CD14-positive monocyte (primary cell): ENCODE measurements at regions not wholly inside any gene's neighbourhood (a gene's known extent, or its start where the extent isn't known, plus 50 kb on each side); places are given as distances from the start of the nearest gene placed in this dataset.

ENCODE experiments used
- DNase-seq, 3 donors: peaks; one replicate each; pipeline ENCODE4 v3.0.0-alpha.2; 2011 to 2022
- H2AFZ ChIP-seq: 2 replicates; pipeline ENCODE4 v1.6.0; 2012; ENCODE audit warnings: mild to moderate bottlenecking, low read depth, low read length, inconsistent platforms; ENCODE audit not compliant: insufficient read depth, poor library complexity, severe bottlenecking
- H3K27ac ChIP-seq, 2 donors: 1 replicate in 1 of 2; 2 replicates in 1 of 2; pipeline ENCODE4 v1.5.1; 2012 to 2013; ENCODE audit warnings: low read length in 2 of 2, control low read depth in 1 of 2, inconsistent platforms in 1 of 2, low read depth in 1 of 2, mild to moderate bottlenecking in 1 of 2
- H3K27me3 ChIP-seq, 2 donors: one replicate each; pipeline versions ENCODE4 v1.6.0 to v1.6.1; 2011 to 2013; ENCODE audit warnings: low read length in 2 of 2; ENCODE audit not compliant: control insufficient read depth in 2 of 2, insufficient read depth in 2 of 2
- H3K36me3 ChIP-seq, 2 donors: replicated peaks in 1 of 2; 1 replicate in 1 of 2; 2 replicates in 1 of 2; pipeline versions ENCODE4 v1.5.1 to v1.6.1; 2012 to 2013; ENCODE audit warnings: low read length in 2 of 2, control low read depth in 1 of 2, inconsistent platforms in 1 of 2, mild to moderate bottlenecking in 1 of 2; ENCODE audit not compliant: insufficient read depth in 2 of 2, control insufficient read depth in 1 of 2
- H3K4me1 ChIP-seq, 2 donors: 1 replicate in 1 of 2; 2 replicates in 1 of 2; pipeline versions ENCODE4 v1.5.1 to v1.6.1; 2012 to 2013; ENCODE audit warnings: low read length in 2 of 2, control low read depth in 1 of 2, inconsistent platforms in 1 of 2, mild to moderate bottlenecking in 1 of 2, moderate library complexity in 1 of 2; ENCODE audit not compliant: insufficient read depth in 2 of 2, control insufficient read depth in 1 of 2
- H3K4me2 ChIP-seq: replicated peaks from 2 replicates; pipeline ENCODE3; 2012; ENCODE audit warnings: low read length, moderate library complexity, mild to moderate bottlenecking; ENCODE audit not compliant: poor library complexity, severe bottlenecking; ENCODE audit errors: extremely low read depth
- H3K4me3 ChIP-seq, 3 experiments: fragments of 200-600 bp in 1 of 3; sonication (generic) in 1 of 3; replicated peaks in 1 of 3; 1 replicate in 2 of 3; 2 replicates in 1 of 3; pipeline ENCODE4 v1.5.1; 2011 to 2013; ENCODE audit warnings: low read length in 3 of 3, mild to moderate bottlenecking in 3 of 3, control low read depth in 2 of 3, low read depth in 2 of 3, inconsistent platforms in 1 of 3, moderate library complexity in 1 of 3
- H3K79me2 ChIP-seq: 2 replicates; pipeline ENCODE4 v1.6.0; 2012; ENCODE audit warnings: mild to moderate bottlenecking, control low read depth, inconsistent platforms, low read length, moderate library complexity; ENCODE audit not compliant: insufficient read depth
- H3K9ac ChIP-seq: 2 replicates; pipeline ENCODE4 v1.6.0; 2017; ENCODE audit warnings: low read length, mild to moderate bottlenecking; ENCODE audit not compliant: insufficient read depth, poor library complexity, severe bottlenecking
- H3K9me3 ChIP-seq, 2 donors: replicated peaks in 1 of 2; 1 replicate in 1 of 2; 2 replicates in 1 of 2; pipeline versions ENCODE4 v1.5.1 to v1.6.1; 2012 to 2013; ENCODE audit warnings: low read length in 2 of 2, control low read depth in 1 of 2; ENCODE audit not compliant: control insufficient read depth in 1 of 2, insufficient read depth in 1 of 2
- H4K20me1 ChIP-seq: 2 replicates; pipeline ENCODE4 v1.6.0; 2012; ENCODE audit warnings: mild to moderate bottlenecking, low read length, control low read depth, moderate library complexity; ENCODE audit not compliant: insufficient read depth
- H3K27ac Mint-ChIP-seq, 7 donors: one replicate each; pipeline ENCODE4 v1.8.0; 2020; ENCODE audit warnings: mild to moderate bottlenecking in 7 of 7, mixed read lengths in 7 of 7, moderate library complexity in 6 of 7, inconsistent platforms in 2 of 7
- H3K27me3 Mint-ChIP-seq, 3 donors: one replicate each; pipeline ENCODE4 v1.8.0; 2021 to 2022; ENCODE audit warnings: low read depth in 3 of 3, mild to moderate bottlenecking in 3 of 3, mixed read lengths in 3 of 3, moderate library complexity in 3 of 3, inconsistent platforms in 1 of 3
- H3K36me3 Mint-ChIP-seq, 2 donors: one replicate each; pipeline ENCODE4 v1.8.0; 2020; ENCODE audit warnings: mixed read lengths in 2 of 2, inconsistent platforms in 1 of 2, mild to moderate bottlenecking in 1 of 2
- H3K4me1 Mint-ChIP-seq: one replicate; pipeline ENCODE4 v1.8.0; 2020; ENCODE audit warnings: mild to moderate bottlenecking, mixed read lengths
- H3K4me3 Mint-ChIP-seq, 2 donors: one replicate each; pipeline ENCODE4 v1.8.0; 2020; ENCODE audit warnings: mild to moderate bottlenecking in 2 of 2, mixed read lengths in 2 of 2, moderate library complexity in 1 of 2
- H3K9me3 Mint-ChIP-seq, 7 donors: one replicate each; pipeline ENCODE4 v1.8.0; 2020 to 2022; ENCODE audit warnings: mixed read lengths in 7 of 7, mild to moderate bottlenecking in 6 of 7, moderate library complexity in 6 of 7, inconsistent platforms in 2 of 7
- WGBS: methylation state at CpG from one replicate; pipeline ENCODE4 v1.1.5; 2013; ENCODE audit warnings: missing lambda C conversion rate; ENCODE audit not compliant: insufficient coverage; 5-methylcytosine and 5-hydroxymethylcytosine counted together
- intact Hi-C, 2 donors: fragments of 100-400 bp; cut with micrococcal nuclease; formaldehyde crosslinking; loops; one replicate each; pipeline versions ENCODE4 v1.15.0 to v1.15.1; 2023
- TF ChIP-seq, protein P1 (sequence below): fragments of 200-600 bp; IDR thresholded peaks from one replicate; pipeline ENCODE4 v1.8.0; 2022; ENCODE audit warnings: antibody characterized with exemption, mild to moderate bottlenecking

DNA sequence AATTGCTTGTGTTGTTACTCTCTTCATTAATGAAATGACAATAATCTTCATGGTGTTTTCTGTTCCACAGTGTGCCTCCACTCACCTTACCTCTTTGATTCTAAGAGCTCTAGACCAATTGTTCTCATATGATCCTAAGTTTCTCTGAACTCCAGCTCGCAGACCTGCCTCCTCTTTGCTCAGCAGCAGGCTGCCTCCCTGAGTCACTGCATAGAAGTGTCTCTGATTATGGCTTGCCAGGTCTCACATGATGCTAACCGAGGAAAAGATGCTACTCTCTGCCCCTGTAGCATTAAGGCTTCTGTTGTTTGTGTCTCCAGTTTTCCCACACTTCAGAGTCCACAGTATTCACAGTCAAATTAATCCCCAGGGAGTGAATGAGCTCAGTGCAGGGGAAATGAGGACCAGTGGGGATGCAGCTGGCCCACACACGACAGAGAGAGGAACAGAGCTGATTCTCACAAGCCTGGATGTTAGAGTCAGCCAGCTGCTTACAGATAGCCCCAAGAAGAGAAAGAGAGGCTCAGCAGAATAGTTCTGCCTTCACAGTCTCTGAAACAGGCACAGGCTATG, 145.9 kb upstream of the EGR2 start:
- H3K4me3 ChIP-seq = no peak overlapping the region
- no peaks in the 10 kb centered on the region for H4K20me1 ChIP-seq
- no peaks in the 10 kb centered on the region for H3K36me3 Mint-ChIP-seq
- no peak overlapping the region for H3K4me2 ChIP-seq
- H3K27me3 Mint-ChIP-seq = peaks cover 3 to 14% (median 5%) of the 10 kb centered on the region in 3 donors
- no peaks in the 10 kb centered on the region for H3K36me3 ChIP-seq
- no peak overlapping the region for H3K4me3 Mint-ChIP-seq
- peaks cover 0 to 13% (median 3%) of the 10 kb centered on the region in 7 donors for H3K9me3 Mint-ChIP-seq
- H3K27me3 ChIP-seq = no peaks in the 10 kb centered on the region
- H2AFZ ChIP-seq = no peak overlapping the region
- no peaks in the 10 kb centered on the region for H3K4me1 Mint-ChIP-seq
- no peak overlapping the region for H3K9ac ChIP-seq
- peaks cover 0 to 4% of the 10 kb centered on the region in 2 donors for H3K9me3 ChIP-seq
- peak overlapping the region in 1 of 7 donors; percentile 70 for H3K27ac Mint-ChIP-seq
- TF ChIP-seq, protein P1, sequence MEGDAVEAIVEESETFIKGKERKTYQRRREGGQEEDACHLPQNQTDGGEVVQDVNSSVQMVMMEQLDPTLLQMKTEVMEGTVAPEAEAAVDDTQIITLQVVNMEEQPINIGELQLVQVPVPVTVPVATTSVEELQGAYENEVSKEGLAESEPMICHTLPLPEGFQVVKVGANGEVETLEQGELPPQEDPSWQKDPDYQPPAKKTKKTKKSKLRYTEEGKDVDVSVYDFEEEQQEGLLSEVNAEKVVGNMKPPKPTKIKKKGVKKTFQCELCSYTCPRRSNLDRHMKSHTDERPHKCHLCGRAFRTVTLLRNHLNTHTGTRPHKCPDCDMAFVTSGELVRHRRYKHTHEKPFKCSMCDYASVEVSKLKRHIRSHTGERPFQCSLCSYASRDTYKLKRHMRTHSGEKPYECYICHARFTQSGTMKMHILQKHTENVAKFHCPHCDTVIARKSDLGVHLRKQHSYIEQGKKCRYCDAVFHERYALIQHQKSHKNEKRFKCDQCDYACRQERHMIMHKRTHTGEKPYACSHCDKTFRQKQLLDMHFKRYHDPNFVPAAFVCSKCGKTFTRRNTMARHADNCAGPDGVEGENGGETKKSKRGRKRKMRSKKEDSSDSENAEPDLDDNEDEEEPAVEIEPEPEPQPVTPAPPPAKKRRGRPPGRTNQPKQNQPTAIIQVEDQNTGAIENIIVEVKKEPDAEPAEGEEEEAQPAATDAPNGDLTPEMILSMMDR = no peak
- no peak overlapping the region for H3K27ac ChIP-seq
- DNase-seq = no peak
- WGBS = 94% methylated on average over 3 of the region's 3 CpGs
- H3K4me1 ChIP-seq = no peaks in the 10 kb centered on the region
- intact Hi-C loops = no loop called here
- no peaks in the 10 kb centered on the region for H3K79me2 ChIP-seq

DNA sequence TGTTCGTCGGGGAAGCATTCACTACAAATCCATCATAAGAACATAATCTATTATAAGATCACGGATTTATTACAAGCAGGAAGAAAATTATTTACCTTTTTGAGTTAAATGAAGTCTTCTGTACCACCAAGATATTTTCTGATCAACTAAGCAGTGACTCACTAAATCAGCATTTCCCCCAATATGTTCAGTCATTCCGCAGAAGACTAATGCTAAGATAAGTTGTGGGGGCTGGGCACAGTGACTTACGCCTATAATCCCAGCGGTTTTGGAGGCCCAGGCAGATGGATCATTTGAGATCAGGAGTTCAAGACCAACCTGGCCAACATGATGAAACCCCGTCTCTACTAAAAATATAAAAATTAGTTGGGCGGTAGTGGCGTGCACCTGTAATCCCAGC, 144.2 kb upstream of the EGR2 start:
- DNase-seq = no peak
- Histone ChIP-seq H3K27me3 (no peaks in the 10 kb centered on the region), H2AFZ (no peak overlapping the region), H3K79me2 (no peaks in the 10 kb centered on the region), H3K9ac (no peak overlapping the region), H3K4me2 (no peak overlapping the region), H3K36me3 (no peaks in the 10 kb centered on the region), H3K27ac (no peak overlapping the region), H3K4me3 (no peak overlapping the region), H3K4me1 (no peaks in the 10 kb centered on the region), H3K9me3 (peaks cover 0 to 4% of the 10 kb centered on the region in 2 donors), H4K20me1 (no peaks in the 10 kb centered on the region)
- Mint-ChIP-seq H3K27ac (no peak overlapping the region), H3K4me3 (no peak overlapping the region), H3K4me1 (no peaks in the 10 kb centered on the region), H3K9me3 (peaks cover 0 to 13% (median 3%) of the 10 kb centered on the region in 7 donors), H3K36me3 (no peaks in the 10 kb centered on the region), H3K27me3 (peaks cover 5 to 12% (median 7%) of the 10 kb centered on the region in 3 donors)
- intact Hi-C loops = no loop called here
- WGBS = 96% methylated on average over 3 of the region's 9 CpGs
- TF ChIP-seq, protein P1 = no peak
